ENCODE measurements at regions not wholly inside any gene's neighbourhood (a gene's known extent, or its start where the extent isn't known, plus 50 kb on each side); places are given as distances from the start of the nearest gene placed in this dataset.

GRCh38 chr1:64318428-64318827, 115.0 kb downstream of the UBE2U start:
- TF ChIP-seq CTCF (IDR thresholded peaks at IDR 0.05): no peak

GRCh38 chr1:64320007-64320406, 116.6 kb downstream of the UBE2U start:
- TF ChIP-seq CTCF (IDR thresholded peaks at IDR 0.05): no peak

- no peak for TF ChIP-seq CTCF (IDR thresholded peaks at IDR 0.05)
Measured at GRCh38 chr1:64320470-64320869, 117.0 kb downstream of the UBE2U start.

- no peak for TF ChIP-seq CTCF (IDR thresholded peaks at IDR 0.05)
Measured at GRCh38 chr1:64320922-64321614, 117.6 kb downstream of the UBE2U start.

- TF ChIP-seq CTCF (IDR thresholded peaks at IDR 0.05): no peak
Measured at GRCh38 chr1:64323054-64323453, 119.6 kb downstream of the UBE2U start.

GRCh38 chr1:64323882-64324281, 120.5 kb downstream of the UBE2U start:
- no peak for TF ChIP-seq CTCF (IDR thresholded peaks at IDR 0.05)

GRCh38 chr1:64325856-64326255, 122.4 kb downstream of the UBE2U start:
- TF ChIP-seq CTCF (IDR thresholded peaks at IDR 0.05): no peak

GRCh38 chr1:64327119-64327518, 123.7 kb downstream of the UBE2U start:
- no peak for TF ChIP-seq CTCF (IDR thresholded peaks at IDR 0.05)

Measured in LNCAP (cell line).